ENCODE measurements at regions not wholly inside any gene's neighbourhood (a gene's known extent, or its start where the extent isn't known, plus 50 kb on each side); places are given as distances from the start of the nearest gene placed in this dataset.

- no peak for TF ChIP-seq CTCF (IDR thresholded peaks at IDR 0.05)
- TF ChIP-seq POLR2A (IDR thresholded peaks at IDR 0.05) = no peak
Observed at GRCh38 chr18:22585333-22585732, 167.6 kb upstream of the CTAGE1 start.

Data from Peyer's patch (tissue), 4 donors.